ENCODE measurements at regions not wholly inside any gene's neighbourhood (a gene's known extent, or its start where the extent isn't known, plus 50 kb on each side); places are given as distances from the start of the nearest gene placed in this dataset.

- TF ChIP-seq CTCF (IDR thresholded peaks at IDR 0.05) (no peak), EP300 (IDR thresholded peaks at IDR 0.05) (no peak), POLR2A (IDR thresholded peaks at IDR 0.05) (no peak), POLR2AphosphoS5 (IDR thresholded peaks at IDR 0.05) (no peak)
These were observed 115.2 kb downstream of the TRIM36 start for GRCh38 chr5:115054387-115054951.
